GM12873 (cell line): ENCODE measurements at regions not wholly inside any gene's neighbourhood (a gene's known extent, or its start where the extent isn't known, plus 50 kb on each side); places are given as distances from the start of the nearest gene placed in this dataset.

Experiments
- TF ChIP-seq, protein P1 (sequence below): IDR thresholded peaks from 2 replicates; pipeline ENCODE4 v1.5.1; 2012; ENCODE audit warnings: low read depth, mild to moderate bottlenecking, moderate library complexity, low read length, control low read depth; ENCODE audit not compliant: insufficient read depth; ENCODE audit errors: missing control alignments

DNA sequence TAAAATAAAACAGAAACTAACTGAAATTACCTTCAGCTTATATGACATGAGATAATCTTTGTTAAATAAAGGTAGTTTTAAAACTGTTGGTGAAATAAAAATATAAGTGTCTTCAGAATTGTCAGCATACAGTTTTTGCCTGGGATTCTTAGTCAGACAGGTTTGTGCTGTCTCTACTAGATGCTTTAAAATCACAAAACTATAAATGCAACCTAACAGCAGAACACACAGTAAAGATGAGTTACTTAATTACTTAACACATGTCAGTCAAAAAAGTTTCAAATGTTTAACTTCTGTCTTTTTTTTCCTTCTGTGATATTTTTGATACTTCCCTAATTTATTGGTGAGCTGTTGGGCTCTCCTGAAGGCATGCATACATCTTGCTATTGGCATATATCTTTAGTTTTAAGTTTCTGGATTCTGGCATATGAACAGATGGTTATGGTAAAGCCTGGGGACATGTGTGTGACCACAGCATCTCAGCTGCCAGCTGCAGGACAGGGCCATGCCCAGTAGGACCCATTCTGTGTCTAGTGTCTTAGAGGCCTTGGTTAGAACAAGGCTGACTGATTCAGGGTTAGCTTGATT lies 231.1 kb upstream of the NUDT12 start:
- TF ChIP-seq, protein P1, sequence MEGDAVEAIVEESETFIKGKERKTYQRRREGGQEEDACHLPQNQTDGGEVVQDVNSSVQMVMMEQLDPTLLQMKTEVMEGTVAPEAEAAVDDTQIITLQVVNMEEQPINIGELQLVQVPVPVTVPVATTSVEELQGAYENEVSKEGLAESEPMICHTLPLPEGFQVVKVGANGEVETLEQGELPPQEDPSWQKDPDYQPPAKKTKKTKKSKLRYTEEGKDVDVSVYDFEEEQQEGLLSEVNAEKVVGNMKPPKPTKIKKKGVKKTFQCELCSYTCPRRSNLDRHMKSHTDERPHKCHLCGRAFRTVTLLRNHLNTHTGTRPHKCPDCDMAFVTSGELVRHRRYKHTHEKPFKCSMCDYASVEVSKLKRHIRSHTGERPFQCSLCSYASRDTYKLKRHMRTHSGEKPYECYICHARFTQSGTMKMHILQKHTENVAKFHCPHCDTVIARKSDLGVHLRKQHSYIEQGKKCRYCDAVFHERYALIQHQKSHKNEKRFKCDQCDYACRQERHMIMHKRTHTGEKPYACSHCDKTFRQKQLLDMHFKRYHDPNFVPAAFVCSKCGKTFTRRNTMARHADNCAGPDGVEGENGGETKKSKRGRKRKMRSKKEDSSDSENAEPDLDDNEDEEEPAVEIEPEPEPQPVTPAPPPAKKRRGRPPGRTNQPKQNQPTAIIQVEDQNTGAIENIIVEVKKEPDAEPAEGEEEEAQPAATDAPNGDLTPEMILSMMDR: no peak

DNA sequence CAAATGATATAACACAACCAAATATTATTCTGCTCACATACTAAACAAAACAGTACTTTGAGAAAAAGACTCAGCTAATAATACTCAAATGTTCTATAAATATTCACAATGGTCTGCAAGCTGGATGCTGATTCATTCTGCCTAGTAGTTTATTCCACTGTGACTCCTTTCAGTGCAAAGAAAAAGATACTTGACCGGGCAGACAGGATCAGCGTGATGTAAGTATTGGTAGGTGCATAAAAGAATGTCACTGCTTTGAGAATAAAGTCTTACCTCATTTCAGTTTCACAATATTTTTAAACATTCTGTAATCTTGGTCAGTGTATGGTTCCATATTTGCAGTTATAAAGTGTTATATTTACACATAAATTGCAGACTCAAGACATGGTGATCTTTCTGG lies 223.0 kb upstream of the NUDT12 start:
- TF ChIP-seq, protein P1: no peak

DNA sequence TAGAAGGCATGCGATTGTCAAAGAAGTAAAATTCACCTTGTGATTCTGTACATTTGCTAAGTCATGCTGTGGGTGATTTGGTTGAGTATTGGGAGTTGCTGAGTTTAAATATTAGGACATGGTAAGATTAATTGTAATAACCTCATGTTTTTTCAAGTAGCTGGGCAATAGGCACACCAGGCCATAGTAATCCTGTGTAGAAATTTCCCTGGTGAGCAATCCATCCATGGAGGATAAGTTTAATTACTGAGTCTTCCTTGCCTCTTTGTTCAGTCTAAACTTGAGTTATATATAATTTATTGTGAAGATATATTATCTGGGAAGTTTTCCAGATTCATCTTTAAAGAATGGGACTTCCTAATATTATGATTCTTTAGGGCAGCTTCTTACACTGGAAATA lies 221.1 kb upstream of the NUDT12 start:
- TF ChIP-seq, protein P1: no peak

DNA sequence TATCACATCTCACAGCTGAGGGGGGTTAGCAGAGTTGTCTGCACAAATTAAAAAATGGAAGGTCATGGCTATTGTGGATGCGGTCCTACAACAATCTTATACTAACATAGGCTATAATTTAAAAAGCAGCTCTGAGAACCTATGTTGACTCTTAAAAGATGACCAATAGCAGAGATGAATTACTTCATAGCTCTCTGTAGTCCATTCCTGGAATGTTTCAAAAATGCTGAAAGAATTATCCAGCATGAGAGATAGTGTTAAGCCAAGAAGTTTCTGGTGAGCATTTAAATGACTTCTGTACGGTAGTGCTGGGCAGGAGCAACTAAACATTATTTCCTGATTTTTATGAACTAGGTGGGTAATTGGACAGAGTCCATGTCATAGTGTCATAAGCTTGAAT lies 218.2 kb upstream of the NUDT12 start:
- TF ChIP-seq, protein P1: no peak

DNA sequence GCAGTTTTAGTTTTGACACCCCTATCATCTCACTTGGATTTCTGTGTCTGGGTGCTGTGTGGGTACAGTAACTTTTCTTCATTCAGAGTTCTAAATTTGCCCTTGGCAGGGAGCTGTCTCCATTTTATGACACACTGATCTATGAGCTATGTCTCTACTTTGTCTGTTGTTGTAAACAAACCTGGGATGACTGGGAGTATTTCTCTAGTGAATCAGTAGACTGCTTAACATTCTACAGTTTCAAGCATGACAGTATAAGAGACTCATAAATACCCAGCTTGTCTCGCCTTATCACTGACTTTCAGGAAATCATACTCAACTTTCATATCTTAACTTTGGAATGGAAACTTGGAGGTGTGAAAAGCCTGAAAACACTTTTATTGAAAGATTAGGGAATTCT lies 212.1 kb upstream of the NUDT12 start:
- TF ChIP-seq, protein P1: no peak

DNA sequence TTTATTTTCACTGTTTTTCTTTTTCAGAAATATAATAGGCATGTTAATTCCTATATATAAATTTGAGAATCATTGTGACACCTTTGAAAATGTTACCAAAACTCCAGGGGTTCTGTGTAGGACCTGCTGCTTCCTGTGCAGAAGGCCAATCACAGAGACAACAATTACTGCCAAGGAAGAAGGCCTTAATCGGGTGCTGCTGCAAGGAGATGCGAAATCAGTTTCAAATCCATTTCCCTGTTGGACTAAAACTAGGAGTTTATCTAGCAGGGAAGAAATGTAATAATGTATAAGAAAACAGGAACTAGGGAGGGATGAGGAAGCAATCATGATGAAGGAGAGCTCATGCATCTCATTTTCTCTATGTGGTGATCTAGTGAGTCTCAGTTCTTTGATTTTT lies 209.7 kb upstream of the NUDT12 start:
- TF ChIP-seq, protein P1: no peak

DNA sequence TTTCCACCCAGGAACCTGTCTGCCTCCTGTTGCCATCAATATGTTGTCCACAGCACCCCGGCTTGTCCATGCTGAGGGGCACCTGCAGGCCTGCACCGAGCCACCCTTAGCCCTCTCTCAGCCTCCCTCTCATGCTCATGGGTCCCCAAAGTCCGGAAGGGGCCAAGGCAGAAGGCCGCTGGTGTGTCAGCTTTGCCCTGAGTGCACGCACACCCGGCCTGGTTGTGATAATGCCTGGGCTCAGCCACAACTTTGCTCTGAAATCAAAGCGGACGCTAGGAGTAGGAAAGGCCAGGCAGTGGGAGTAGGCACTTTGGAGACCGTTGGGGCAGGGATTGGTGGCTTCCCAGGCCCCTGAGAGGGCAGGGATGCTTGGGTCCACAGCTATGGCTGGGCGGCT lies 201.8 kb upstream of the NUDT12 start:
- TF ChIP-seq, protein P1: no peak
